Activated T-helper 9 cell treated with anti-CD3 and anti-CD28 coated beads, Interleukin-2, amount 50 U/mL, for 16 hours (primary cell): ENCODE measurements at regions not wholly inside any gene's neighbourhood (a gene's known extent, or its start where the extent isn't known, plus 50 kb on each side); places are given as distances from the start of the nearest gene placed in this dataset.
"Not testable (repeated sequence)": the region's sequence is repeated elsewhere in the genome, so short reads cannot be mapped to it uniquely, and the experiment has no call there.

Experiments used
- DNase-seq: peaks from one replicate; pipeline ENCODE4 v3.0.0-alpha.2; 2020; ENCODE audit warnings: low read depth

DNA sequence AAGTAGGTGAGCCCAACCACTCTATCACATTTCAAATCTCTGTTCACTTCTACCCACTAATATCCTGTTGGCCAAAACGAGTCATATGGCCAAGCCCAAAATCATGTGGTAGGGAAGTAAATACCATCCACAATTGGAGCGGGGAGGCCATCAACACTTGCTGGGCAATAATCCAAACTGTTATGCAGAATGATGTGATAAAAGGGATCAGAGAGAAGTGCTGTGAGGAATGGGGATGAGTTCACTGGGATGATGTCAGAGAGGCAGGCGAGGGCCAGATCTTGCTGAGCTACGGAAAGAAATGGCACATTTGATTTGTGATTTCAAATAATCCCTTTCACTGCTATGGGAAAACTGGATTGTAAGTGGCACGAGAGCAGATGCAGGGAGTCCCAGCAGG lies 188.4 kb downstream of the NPIPA8 start:
- DNase-seq = not testable (repeated sequence)

DNA sequence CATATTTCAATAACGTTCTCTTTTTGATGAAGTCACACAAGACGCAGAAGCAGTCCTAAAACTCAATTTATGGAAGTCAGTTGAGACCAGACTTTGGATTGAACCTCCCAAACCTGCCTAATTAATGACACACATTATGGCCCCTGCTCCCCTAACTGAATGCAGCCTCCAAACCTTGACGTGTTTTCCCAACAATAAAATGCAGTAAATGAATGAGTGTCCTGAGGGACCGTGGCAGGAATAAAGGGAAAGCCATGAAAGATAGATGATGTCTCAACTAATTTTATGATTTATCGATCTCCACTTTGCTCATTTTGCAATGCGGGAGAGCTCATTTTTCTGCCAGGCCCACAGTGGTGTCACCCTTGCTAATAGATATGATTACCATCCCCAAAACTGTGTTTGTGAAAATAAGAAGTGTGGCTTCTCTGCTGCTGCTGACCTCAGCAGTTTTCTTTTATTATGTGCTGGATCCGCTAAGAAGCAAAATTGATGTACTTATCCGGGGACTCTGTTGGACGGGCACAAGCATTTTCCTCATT lies 189.9 kb downstream of the NPIPA8 start:
- DNase-seq = not testable (repeated sequence)

DNA sequence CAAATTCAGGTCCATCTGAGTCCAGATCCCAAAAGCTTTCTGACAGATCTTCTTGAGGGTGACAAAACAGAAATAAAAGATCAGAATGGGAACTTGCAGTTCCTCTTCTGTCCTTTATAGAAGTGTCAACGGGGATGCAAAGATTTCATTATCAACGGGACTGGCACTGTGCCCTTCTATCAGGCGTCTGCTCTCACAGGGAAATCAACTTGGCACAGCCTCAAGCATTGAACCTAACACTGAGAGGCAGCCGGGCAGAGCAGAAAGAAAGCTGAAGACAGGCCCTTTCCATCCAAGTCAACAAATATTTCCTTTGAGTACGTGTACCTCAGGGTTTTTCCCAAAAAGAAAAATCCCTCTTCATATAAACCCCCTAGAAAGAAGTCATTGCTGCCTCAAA lies 194.5 kb downstream of the NPIPA8 start:
- DNase-seq = not testable (repeated sequence)

DNA sequence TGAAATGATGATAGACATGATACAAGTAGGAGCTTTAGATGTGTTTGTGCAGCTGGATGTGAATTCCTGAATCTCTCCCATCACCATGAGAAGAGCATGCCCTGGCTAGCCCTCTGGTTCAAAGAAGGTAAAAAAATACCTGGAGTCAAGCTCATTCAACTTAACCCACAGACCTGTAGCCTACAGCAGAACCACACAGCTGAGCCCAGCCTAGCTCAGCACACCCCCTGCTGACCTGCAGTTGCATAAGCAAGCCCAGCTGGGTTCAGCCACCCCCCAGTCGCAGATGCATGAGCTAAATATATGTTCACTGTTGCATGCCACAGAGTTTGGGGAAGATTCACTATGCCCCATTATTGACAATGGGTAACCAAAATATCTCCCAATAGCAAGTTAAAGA lies 200.2 kb downstream of the NPIPA8 start:
- not testable (repeated sequence) for DNase-seq

DNA sequence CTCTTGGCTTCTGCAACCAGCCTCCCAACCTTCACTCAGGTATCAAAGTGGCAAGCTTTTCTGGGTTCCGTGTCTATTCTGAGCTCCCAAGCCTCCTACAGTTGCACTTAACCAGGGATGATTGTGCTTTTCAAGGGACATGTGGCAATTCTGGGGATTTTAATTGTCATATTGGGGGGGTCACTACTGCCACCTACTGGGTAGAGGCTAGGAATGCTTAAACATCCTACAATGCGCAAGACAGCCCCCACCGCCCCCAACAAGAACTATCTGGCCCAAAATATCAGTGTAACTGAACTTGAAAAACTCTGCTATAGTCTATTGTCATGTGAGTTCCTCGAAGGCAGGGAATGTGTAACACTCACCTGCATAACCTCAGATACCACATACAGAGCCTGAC lies 201.5 kb downstream of the NPIPA8 start:
- DNase-seq = not testable (repeated sequence)

DNA sequence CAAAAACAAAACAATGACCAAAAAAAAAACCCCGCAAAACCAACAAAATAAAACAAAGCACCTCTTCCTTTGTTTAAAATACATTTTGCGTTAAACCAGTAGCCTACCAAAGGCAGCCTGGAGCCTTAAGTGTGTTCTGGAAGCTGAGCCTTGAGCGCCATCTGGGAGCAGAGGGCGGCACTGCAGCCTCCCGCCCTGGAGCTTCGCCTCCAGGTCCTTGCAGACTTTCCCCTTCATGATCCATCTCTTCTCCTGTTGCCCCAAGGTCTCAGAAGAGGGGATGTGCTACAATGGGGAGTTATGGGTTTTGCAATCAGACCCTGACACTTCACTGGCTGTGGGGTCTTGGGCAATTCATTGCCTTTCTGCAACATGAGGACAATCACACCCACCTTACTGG lies 204.9 kb downstream of the NPIPA8 start:
- DNase-seq = not testable (repeated sequence)

DNA sequence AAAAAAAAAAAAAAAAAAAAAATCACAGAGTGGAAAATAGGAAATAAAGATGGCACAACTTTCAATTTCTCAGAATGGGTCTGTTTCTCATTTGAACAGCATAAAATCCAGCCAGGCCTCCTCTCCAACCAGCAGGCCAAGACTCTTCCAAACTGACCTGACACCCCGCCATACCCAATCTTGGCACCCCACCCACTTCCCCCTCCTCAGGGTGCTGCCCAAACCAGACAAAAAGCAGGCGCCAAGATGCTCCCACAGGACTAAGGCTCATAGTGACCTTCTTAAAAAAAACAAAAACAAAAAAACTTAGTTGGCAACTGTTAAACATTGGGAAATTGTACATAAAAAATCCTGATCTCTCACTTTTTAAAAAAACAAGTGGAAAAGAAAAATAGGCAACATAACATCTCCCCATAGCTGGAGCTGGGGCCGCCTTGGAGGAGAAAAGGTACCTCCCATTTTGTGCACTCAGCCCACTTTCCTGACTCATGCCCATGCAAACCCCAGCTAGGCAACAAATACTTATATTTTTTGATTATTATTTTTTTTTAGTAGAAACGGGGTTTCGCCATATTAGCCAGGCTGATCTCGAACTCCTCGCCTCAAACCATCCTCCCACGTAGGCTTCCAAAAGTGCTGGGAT lies 205.9 kb downstream of the NPIPA8 start:
- not testable (repeated sequence) for DNase-seq

DNA sequence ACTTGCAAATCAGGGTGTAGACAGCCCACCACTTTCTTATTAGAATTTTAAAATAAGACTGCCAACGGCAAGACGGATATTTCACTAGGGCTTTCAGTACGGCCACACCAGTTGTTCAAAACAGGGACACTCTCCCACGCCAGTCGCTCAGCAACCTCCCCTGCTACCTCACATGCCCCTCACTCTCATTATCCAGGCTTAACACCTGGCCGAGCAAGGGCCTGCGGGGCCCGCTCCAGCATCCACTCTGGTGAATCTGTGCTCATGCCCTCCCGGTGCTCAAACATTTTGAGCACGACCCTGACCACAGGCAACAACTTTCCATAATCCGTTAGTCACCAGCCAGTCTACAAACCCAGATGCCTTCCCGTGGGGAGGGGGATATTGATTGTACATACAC lies 209.5 kb downstream of the NPIPA8 start:
- not testable (repeated sequence) for DNase-seq

DNA sequence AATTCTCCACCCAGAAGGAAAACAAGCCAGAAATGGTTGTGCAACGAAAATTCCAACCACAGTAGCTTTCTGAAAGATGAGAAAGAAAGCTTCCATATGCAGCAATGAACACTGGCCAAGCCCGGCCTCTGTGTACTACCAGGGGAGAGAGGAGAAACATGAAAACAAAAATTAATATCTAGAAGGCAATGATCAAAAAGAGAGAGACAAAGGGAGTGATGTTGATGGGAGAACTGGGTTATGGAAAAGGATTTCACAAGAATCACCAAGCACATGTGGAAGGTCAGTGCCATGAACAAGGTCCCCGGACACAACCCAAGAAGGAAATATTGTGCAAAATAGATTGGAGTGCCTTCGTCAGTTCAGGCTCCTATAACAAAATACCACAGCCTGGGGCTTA lies 217.4 kb downstream of the NPIPA8 start:
- not testable (repeated sequence) for DNase-seq

DNA sequence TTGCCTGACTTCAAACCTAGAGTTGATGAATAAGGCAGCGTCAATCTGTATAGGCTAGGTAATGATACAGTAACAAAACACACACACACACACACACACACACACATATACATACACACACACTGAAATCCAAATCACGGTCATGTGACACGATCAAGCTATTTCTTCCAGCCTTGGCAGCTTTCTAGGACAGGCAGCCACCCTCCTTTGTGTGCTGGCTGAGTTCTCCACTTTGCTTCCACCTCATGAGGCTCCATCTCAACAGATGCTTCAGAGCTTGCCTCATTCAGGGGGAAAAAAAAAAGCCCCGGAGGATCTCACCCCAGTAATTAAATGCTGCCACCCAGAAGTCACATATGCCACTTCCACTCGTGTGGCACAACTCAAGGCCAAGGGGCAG lies 217.9 kb downstream of the NPIPA8 start:
- DNase-seq = not testable (repeated sequence)

DNA sequence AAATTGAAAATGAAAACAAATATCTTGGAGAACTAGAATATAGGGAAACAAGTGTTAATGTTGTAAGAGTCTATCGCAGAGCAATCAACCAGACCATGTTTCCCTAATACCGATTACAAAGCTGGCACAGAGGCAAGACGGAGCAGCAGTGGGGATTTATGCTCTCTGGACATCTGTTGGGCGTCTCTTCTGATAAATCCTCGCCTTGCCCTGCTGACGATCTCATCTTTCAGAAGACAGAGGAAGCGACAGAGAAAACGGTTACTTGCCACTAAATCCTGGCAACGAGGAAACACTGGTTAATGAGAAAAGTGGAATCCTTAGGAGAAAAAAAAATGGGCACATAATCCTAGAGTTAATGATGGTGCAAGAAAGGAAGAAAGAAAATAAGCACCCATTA lies 218.5 kb downstream of the NPIPA8 start:
- not testable (repeated sequence) for DNase-seq

DNA sequence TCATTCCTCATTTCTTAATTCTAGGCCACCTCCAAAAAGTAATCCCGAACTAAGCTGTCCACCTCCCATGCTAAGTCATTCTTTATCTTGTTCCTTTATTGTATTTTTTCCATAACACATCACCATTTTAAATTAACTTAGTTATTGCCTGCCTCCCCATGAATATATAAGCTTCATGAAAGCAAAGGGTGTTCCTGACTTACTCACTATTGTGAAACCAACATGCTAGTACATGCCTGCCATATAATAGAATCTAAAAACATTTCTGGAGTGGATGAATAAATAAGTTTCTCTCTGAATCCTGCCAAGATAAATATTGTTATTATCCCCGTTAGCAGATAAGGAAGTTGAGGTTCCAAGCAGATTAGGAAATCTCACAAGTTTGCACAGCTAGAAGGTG lies 232.1 kb downstream of the NPIPA8 start:
- DNase-seq = not testable (repeated sequence)

DNA sequence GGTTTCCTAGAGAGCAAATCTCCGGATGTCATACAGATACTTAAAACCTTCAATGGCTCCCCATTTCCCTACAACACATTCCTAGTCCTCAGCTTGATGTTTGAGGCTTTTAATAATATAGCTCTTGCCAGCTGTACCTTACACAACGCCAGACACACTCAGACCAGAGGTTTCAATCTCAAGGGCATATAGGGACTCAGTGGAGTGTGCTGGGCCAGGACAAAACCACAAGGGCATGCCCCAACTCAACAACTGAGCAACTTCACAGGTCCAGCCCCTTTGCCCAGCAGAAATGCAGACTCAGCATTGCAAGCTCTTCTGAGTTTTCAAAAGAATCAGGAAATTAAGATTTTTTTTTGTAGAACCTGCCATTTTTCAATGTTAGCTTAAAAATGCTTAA lies 235.5 kb downstream of the NPIPA8 start:
- not testable (repeated sequence) for DNase-seq

DNA sequence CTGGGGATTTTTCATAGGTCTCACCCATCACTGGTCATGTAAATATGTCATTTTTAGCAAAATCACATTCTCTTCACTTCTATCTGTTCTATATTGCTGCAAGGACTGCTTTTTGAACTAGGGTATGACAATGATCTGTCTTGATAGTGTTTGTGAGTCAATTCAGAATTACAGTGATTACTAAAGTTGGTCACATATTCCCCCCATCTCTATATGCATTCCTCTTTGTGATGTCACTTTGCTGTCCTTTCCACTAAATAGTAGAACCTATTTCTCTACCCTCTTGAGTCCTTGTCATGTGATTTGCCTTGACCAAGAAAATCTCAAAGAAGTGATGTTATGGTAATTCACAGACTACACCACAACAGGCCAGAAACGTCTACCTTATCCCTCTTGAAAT lies 243.9 kb downstream of the NPIPA8 start:
- DNase-seq = not testable (repeated sequence)

DNA sequence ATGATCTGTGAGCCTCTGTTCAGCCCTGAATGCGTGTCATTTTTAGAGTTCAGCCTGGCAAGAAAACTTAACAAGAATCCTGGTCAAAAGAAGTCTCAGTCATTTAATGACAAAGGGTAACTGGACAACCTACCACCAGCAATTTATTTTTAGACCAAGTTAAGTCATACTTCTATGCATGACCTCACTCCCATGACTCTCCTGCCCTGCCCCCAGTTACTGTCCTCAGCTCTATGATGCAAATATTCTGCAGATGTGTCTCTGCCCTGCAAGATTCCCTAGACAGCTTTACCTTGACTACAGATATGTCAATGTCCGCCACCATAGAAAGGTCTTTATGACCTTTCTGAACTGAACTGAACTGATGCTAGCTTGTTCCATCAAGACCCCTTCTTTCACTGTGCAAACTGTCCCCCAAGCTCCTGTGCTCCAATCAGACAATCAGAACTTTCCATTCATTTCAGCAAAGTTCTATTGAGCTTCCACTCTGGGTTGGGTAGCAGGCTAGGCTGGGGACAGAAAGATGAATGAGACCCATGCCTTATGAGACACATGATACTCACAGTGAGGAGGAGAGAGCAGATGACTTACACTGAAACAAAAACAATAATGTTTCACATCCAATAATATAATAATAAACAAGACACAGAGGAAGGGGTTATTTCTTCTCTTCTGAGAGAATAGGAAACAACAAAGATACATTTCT lies 255.7 kb downstream of the NPIPA8 start:
- not testable (repeated sequence) for DNase-seq

DNA sequence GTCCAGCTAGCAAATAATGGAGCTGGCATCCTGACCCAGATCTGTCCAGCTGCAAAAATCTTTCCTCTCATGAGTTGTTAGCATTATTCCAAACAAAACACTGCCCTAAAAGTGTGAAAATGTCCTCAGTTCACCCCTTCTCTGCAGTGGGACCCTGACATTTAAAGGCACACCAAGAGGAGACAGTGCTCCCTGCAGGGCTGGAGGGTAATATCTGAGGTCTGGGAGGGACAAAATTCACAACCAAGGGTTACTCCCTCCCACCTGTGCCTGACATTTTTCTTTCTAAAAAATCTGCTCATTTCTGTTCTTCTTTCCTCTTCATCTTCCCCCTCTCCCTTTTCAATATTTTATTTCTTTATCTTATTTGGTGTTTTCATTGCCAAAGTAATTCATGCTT lies 258.6 kb downstream of the NPIPA8 start:
- DNase-seq = not testable (repeated sequence)

DNA sequence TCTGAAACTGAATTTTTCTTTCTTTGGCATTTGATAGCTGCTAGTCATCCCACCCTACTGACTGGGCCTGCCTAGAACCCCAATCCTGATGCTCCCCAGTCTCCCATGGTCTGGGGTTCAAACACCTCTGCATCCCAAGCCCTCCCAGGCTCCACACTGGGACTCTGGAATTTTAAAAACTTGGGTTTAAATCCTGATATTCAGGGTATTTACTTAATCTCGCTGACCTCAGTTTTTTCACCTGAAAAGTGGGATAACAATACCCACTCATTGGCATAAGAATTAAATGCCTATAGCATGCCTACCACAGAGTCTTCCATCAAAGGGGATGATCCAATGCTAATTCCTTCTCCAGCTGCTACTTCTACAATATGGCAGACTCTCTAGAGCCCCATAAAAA lies 264.4 kb downstream of the NPIPA8 start:
- DNase-seq = no peak

DNA sequence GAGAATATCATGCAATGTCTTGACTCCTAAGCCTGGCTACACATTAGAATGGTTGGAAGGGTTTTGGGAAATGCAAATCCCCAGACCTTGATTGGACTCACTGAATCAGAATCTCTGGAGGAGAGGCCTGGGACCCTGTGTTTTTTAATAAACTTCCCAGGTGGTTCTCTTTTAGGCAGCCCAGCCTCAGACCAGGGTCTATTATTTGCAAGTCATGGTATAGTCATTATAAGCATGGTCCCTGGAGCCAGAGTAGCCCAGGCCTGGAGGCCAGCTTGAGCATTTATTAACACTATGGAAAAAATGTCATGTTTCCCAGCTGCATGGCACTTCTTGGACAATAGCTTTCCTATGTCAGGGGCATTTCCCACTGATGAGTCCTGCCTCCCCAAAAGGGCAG lies 266.9 kb downstream of the NPIPA8 start:
- no peak for DNase-seq

DNA sequence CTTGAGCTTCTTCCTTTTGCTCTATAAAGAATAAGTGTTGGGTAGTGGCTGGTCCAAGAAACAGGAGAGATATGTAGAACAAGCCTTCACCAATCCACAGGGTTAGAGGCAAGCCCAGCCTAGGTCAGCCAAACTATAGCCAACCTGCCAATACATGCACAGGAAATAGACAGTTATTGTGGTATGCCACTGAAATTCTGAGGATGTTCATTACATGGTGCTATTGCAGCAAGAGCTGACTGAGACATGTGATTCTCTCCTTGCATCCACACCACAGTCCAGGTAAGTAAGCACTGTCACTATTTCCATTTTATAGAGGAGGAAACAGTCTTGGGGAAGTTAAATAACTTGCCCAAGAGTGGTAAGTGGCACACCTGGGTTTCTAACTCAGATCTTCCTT lies 268.1 kb downstream of the NPIPA8 start:
- DNase-seq = no peak

DNA sequence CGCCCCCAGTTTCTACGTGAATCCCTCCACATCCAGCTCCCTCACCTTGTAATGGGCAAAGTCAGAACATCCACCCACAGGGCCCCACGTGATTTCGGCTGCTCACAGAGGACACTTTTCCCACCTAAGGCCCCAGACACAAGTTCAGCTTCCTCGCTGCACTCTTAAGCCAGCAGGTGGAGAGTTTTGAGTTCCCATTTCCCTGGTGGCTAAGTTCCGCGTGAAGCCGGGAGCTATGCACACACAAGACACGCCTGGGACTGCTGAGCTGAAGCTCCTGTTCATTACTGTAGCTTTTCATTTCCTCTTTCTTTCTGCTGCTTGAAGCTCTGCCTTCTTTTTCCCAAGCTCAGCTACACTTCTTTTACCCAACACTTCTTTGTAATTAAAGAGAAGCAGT lies 273.8 kb downstream of the NPIPA8 start:
- no peak for DNase-seq

DNA sequence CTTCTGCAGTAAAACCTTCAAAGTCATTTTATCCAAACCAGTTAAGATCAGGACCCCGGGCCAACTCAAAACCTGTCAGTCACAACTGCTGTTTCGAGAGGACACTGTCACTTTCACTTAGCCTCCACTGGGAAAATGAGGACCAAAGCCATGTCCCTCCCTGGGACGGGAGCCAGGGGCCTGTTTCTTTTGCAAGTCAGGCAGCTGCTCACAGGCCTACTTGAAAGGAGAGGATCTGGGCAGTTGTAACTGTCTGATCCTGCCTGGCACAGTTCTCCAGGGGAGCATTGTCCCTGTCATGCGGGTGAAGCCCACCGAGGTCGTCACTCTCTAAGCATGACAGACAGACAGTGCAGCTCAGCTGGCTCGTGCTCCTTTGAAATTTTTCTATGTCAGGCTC lies 276.2 kb downstream of the NPIPA8 start:
- DNase-seq = no peak

DNA sequence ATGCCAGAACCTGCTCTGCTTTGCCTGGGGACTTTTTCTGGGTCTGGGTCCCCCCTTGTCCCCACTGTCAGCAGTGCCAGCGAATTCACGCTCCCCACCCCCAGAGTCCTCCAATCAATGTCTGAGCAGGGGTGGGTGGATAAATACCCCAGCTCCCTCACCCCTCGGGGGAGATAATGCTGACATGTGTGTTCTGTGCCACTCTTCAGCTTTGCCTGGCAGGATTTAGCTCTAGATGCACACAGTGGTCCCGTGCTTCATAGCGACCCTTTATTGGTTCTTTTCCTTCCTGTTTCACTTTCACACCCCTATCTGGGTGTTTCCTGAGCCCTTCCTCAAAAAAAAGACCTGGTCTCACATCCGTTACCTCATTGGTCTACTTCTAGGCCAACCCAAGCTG lies 277.0 kb downstream of the NPIPA8 start:
- DNase-seq = no peak

DNA sequence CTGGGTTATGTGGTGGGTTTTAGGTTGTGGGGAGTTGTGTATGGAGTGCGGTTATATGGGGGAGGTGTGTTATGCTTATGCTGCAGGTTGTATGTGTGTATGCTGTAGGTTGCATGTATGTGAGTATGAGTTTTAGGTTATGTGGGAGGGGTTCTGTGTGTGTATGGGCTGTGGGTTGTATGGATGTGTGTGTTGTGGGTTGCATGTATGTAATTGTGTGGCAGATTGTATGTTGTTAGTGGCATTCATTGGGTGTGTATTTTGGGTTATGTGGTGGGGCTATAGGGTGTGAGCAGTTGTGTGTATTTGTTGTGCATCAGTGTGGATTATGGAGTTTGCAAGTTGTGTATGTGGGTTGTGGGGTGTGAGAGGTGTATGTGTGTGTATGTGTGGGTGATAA lies 277.4 kb downstream of the NPIPA8 start:
- no peak for DNase-seq
